Right lobe of liver (tissue), 4 donors: ENCODE measurements at regions not wholly inside any gene's neighbourhood (a gene's known extent, or its start where the extent isn't known, plus 50 kb on each side); places are given as distances from the start of the nearest gene placed in this dataset.

Experiments used
- CTCF ChIP-seq, 4 donors: fragments of 200-600 bp in 3 of 4; fragments of 450-650 bp in 1 of 4; IDR thresholded peaks; one replicate each; pipeline versions ENCODE4 v1.5.1 to v1.8.0; 2016 to 2022; ENCODE audit warnings: antibody characterized with exemption in 4 of 4, mild to moderate bottlenecking in 2 of 4
- POLR2A ChIP-seq: fragments of 450-650 bp; IDR thresholded peaks from one replicate; pipeline ENCODE4 v1.6.1; 2017; ENCODE audit warnings: antibody characterized with exemption, mild to moderate bottlenecking
- donor health status: DM: no; HTN: no; CAD: no.
- donor health status: DM: no; HTN: no; CAD: no.
- donor health status: DM: no; HTN: yes; CAD: no.

DNA sequence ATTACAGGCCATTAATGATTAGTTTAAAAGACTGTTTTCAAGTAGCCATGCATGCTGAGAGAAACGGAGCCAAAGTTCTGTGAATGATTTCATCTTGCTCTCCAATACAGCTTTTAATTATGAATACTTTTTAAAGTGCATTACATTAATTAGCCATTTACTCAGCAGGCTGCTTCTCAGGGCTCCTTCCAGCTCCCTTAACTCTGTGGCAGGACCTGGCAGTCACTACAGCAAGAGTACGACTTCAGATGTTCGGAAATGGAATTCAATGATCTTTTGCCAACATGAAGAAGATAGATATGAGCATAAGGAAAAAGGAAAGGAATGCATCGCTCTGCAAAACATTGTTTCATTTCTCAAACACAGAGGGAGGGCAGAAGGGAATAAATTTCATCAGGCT is 987.2 kb downstream of the PDHA2 start:
- TF ChIP-seq CTCF (IDR thresholded peaks at IDR 0.05) (no peak), POLR2A (no peak)
